ELF-1 (cell line): ENCODE measurements at regions not wholly inside any gene's neighbourhood (a gene's known extent, or its start where the extent isn't known, plus 50 kb on each side); places are given as distances from the start of the nearest gene placed in this dataset.

Source experiments
- DNase-seq: peaks from one replicate; pipeline ENCODE4 v3.0.0-alpha.2; 2016; ENCODE audit warnings: low read depth, low spot score

GRCh38 chr2:62566847-62567246 is 60.9 kb upstream of the TMEM17 start:
- no peak for DNase-seq

- no peak for DNase-seq
These were observed 59.4 kb upstream of the TMEM17 start for GRCh38 chr2:62565309-62565908.

- DNase-seq = no peak
These were observed 58.6 kb upstream of the TMEM17 start for GRCh38 chr2:62564380-62565137.

GRCh38 chr2:62561586-62561985 is 55.6 kb upstream of the TMEM17 start:
- DNase-seq = no peak

GRCh38 chr2:62559582-62559981 is 53.6 kb upstream of the TMEM17 start:
- no peak for DNase-seq

GRCh38 chr2:62558743-62559142 is 52.7 kb upstream of the TMEM17 start:
- DNase-seq = no peak

- DNase-seq = no peak
These were observed 50.1 kb upstream of the TMEM17 start for GRCh38 chr2:62556086-62556485.
